ENCODE measurements at regions not wholly inside any gene's neighbourhood (a gene's known extent, or its start where the extent isn't known, plus 50 kb on each side); places are given as distances from the start of the nearest gene placed in this dataset.

DNA sequence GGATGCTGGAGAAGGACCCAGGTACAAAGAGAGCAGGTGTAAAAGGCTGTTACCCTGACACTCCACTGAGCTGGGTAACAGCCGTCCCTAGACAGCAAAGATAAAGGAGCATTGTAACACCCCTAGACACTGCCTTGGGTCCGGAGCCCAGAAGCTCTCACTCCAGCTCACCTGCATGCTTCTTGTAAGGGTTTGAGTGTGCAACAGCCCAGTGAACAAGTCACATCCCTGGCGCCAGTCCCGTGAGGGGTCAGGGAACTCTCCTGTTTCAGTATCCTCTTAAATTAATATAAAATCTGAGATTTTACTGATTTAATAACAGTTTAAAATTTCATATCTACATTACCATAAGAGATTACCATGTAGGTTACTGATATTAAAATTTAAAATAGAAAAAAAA, 124.8 kb upstream of the LMO3 start:
- DNase-seq (ENCODE audit: insufficient read length, low spot score) (no peak), FAIRE-seq (no peak)
- TF ChIP-seq, protein P1, sequence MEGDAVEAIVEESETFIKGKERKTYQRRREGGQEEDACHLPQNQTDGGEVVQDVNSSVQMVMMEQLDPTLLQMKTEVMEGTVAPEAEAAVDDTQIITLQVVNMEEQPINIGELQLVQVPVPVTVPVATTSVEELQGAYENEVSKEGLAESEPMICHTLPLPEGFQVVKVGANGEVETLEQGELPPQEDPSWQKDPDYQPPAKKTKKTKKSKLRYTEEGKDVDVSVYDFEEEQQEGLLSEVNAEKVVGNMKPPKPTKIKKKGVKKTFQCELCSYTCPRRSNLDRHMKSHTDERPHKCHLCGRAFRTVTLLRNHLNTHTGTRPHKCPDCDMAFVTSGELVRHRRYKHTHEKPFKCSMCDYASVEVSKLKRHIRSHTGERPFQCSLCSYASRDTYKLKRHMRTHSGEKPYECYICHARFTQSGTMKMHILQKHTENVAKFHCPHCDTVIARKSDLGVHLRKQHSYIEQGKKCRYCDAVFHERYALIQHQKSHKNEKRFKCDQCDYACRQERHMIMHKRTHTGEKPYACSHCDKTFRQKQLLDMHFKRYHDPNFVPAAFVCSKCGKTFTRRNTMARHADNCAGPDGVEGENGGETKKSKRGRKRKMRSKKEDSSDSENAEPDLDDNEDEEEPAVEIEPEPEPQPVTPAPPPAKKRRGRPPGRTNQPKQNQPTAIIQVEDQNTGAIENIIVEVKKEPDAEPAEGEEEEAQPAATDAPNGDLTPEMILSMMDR (IDR thresholded peaks at IDR 0.05; ENCODE audit: insufficient read depth, missing control alignments), result no peak

DNA sequence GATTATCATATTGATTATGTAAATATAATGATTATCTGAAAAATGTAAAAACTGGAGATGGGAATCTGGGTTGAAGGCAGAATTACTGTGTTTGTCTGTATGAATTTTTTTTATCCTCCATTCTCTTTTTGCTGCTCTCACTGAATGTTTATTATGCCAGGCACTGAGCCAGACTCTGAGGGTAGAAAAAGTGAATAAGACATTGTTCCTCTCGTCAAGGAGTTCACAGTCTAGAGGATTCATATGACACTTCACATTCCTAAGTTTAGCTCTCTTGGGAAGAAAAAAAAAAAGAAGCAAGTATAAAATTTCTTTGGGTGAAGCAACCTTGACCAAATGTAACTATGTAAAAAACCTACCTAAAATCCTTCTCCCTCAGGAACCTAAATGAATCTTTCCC, 120.9 kb upstream of the LMO3 start:
- TF ChIP-seq, protein P1 (IDR thresholded peaks at IDR 0.05; ENCODE audit: insufficient read depth, missing control alignments), result no peak
- DNase-seq (ENCODE audit: insufficient read length, low spot score), result no peak
- no peak for FAIRE-seq

DNA sequence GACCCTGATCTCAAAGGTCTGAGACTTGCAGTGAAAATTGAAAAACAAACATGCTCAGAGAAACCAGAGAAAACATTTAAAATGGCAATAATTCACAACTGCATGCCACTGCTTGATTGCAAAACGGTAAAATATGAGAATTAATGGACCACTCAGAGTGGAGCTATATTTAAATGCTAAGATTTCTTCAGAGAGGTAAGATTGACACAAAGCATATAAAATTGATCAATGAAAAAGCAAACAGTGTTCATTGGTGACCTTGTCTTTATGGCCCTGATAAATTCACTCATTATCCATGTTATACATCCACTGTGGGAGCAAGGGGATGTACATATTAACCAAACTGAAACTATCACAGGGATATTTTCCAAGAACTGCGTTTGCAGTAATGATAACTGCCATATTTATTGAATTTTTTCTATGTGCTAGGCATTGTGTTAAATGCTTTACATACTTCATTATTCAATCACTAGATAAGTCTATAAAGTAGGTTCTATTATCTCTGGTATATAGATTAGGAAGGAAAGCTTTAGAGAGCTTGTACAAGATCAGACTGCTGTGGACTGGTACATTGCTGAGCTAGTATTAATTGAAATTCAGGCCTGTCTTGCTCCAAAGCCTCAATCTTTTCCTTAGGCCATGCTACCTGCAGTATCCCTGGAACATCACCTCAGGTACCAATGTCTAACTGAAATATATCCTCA, 113.9 kb upstream of the LMO3 start:
- TF ChIP-seq, protein P1 (IDR thresholded peaks at IDR 0.05; ENCODE audit: insufficient read depth, missing control alignments), result no peak
- FAIRE-seq (peak; percentile 38), DNase-seq (ENCODE audit: insufficient read length, low spot score) (no peak)

DNA sequence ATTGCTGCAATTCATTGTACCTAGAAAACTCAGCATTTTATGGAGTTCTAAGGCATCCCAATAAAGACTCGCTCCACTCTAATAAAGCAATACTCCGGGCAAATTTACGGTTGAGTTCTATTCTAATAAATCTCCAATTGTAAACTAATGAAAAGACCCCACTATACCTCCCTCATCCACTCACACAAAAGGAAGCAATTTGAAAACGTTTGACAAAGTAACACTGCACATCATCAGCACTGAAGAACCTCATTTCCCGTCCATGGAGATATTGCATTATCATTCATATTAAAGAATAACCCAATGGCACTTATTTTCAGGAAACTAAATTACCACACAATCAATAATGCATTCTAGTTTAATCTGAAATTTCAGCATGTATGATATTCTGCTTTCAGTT, 111.0 kb upstream of the LMO3 start:
- FAIRE-seq (no peak), DNase-seq (ENCODE audit: insufficient read length, low spot score) (no peak)
- TF ChIP-seq, protein P1 (IDR thresholded peaks at IDR 0.05; ENCODE audit: insufficient read depth, missing control alignments), result no peak

DNA sequence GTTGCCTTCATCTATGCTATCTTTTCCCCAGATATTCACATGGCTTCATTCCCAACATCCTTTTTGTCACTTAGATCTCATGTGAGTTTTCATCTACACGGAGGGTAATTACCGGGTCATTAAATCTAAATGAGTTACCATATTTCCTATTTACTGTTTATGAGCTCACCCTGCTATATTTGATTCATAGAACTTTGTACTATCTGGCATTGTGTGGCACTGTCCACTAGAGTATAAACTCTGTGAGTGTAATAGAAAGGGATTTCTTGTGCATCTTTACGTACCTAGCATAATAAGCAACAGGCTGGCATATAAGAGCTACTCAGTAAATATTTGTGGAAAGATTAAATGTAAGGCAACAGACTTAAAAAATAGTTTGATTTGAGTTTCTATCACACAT, 86.1 kb upstream of the LMO3 start:
- DNase-seq (ENCODE audit: insufficient read length, low spot score), result no peak
- TF ChIP-seq, protein P1 (IDR thresholded peaks at IDR 0.05; ENCODE audit: insufficient read depth, missing control alignments), result no peak
- no peak for FAIRE-seq

DNA sequence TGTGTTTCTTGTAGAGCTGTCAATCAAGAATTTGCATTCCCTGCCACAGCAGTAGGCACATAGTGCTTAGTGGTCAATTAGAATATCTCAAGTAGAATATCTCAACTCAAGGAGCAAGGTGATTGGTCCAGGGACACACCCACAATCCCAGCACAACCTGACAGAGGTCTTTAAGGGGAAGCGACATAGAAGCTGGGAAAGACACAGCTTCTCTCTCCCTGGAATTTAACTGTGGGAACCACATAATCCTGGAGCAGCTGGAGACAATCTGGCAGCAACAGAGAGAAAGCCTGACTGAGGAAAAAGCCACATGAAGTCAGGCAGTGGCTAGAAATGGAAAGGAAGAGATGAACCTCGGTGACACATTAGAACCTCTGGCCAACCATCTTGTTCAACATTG, 85.7 kb upstream of the LMO3 start:
- no peak for DNase-seq (ENCODE audit: insufficient read length, low spot score)
- FAIRE-seq, result no peak
- TF ChIP-seq, protein P1 (IDR thresholded peaks at IDR 0.05; ENCODE audit: insufficient read depth, missing control alignments), result no peak

DNA sequence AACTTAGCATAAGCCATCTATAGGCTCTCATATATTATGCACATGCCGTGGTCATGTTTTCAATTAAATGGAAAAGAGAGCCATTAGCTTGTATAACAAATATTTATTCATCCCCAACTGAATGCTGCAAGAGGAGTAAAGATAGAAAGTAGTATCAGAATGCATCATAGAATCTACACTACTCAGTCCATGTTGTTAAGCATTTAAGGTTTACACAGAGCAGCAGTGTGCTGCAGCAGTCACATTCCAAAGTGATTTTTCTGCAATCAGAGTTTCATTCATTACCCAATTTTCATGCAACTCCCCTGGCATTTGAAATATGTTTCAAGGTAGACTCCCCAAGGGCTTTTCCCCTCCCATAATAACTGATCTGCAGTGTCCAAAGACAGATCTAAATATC, 82.2 kb upstream of the LMO3 start:
- no peak for DNase-seq (ENCODE audit: insufficient read length, low spot score)
- no peak for FAIRE-seq
- TF ChIP-seq, protein P1 (IDR thresholded peaks at IDR 0.05; ENCODE audit: insufficient read depth, missing control alignments), result no peak

All from D721Med (cell line).